Caco-2 (cell line): ENCODE measurements at regions not wholly inside any gene's neighbourhood (a gene's known extent, or its start where the extent isn't known, plus 50 kb on each side); places are given as distances from the start of the nearest gene placed in this dataset.

ENCODE experiments used
- BruUV-seq: library from RNA; stranded (reverse); fragments of 400-500 nt; replicated peaks from 2 replicates; lab custom pipeline; 2021; lab: Mats Ljungman, UMichigan
- CTCF ChIA-PET: fragments of 300-600 bp; sonication (Branson Sonifier 250); formaldehyde crosslinking; loops from one replicate; lab custom pipeline; 2022; ENCODE audit warnings: antibody characterized with exemption; lab: Charles Lee
- POLR2A ChIA-PET: fragments of 300-600 bp; sonication (Branson Sonifier 250); formaldehyde crosslinking; loops from one replicate; lab custom pipeline; 2022; ENCODE audit warnings: antibody characterized with exemption; lab: Charles Lee
- DNase-seq, 2 experiments: peaks; one replicate each; pipeline versions ENCODE4 v3.0.0 to v3.0.0-alpha.2; 2020 to 2022
- H3K27me3 ChIP-seq: replicated peaks from 2 replicates; pipeline ENCODE4 v1.6.0; 2011; ENCODE audit warnings: low read length; ENCODE audit not compliant: control insufficient read depth, insufficient read depth
- H3K36me3 ChIP-seq: 2 replicates; pipeline ENCODE4 v1.5.1; 2011; ENCODE audit warnings: low read length; ENCODE audit not compliant: control insufficient read depth, insufficient read depth
- H3K4me1 ChIP-seq: fragments of 250-450 bp; sonication (Bioruptor Pico); 2 replicates; pipeline ENCODE4 v1.5.1; 2020; ENCODE audit warnings: mild to moderate bottlenecking
- H3K4me3 ChIP-seq: 2 replicates; pipeline ENCODE4 v1.5.1; 2011; ENCODE audit warnings: low read depth, mild to moderate bottlenecking, control low read depth, low read length
- H3K9me3 ChIP-seq: fragments of 250-450 bp; sonication (Bioruptor Pico); 2 replicates; pipeline ENCODE4 v1.5.1; 2020; ENCODE audit warnings: mild to moderate bottlenecking, moderate library complexity
- H3K27ac Mint-ChIP-seq: one replicate; pipeline ENCODE4 v1.8.0; 2022; ENCODE audit warnings: mixed read lengths; ENCODE audit not compliant: unreplicated experiment
- H3K27me3 Mint-ChIP-seq: one replicate; pipeline ENCODE4 v1.8.0; 2022; ENCODE audit warnings: mixed read lengths; ENCODE audit not compliant: insufficient read depth, unreplicated experiment
- H3K36me3 Mint-ChIP-seq: one replicate; pipeline ENCODE4 v1.8.0; 2022; ENCODE audit warnings: mild to moderate bottlenecking, mixed read lengths; ENCODE audit not compliant: insufficient read depth, unreplicated experiment
- H3K4me1 Mint-ChIP-seq: one replicate; pipeline ENCODE4 v1.8.0; 2022; ENCODE audit warnings: low read depth, mixed read lengths; ENCODE audit not compliant: unreplicated experiment
- H3K4me3 Mint-ChIP-seq: one replicate; pipeline ENCODE4 v1.8.0; 2022; ENCODE audit warnings: mild to moderate bottlenecking, moderate library complexity, mixed read lengths; ENCODE audit not compliant: unreplicated experiment
- H3K9me3 Mint-ChIP-seq: one replicate; pipeline ENCODE4 v1.8.0; 2022; ENCODE audit warnings: mixed read lengths; ENCODE audit not compliant: unreplicated experiment
- CTCF ChIP-seq, 2 experiments: fragments of 200-600 bp in 1 of 2; IDR thresholded peaks; 1 replicate in 1 of 2; 2 replicates in 1 of 2; pipeline versions ENCODE4 v1.5.1 to v1.8.0; 2011 to 2022; ENCODE audit warnings: antibody characterized with exemption in 1 of 2, control low read depth in 1 of 2, inconsistent platforms in 1 of 2, low read depth in 1 of 2, low read length in 1 of 2, mild to moderate bottlenecking in 1 of 2, moderate library complexity in 1 of 2; ENCODE audit not compliant: insufficient read depth in 1 of 2, severe bottlenecking in 1 of 2, unreplicated experiment in 1 of 2
- intact Hi-C: fragments of 100-400 bp; cut with micrococcal nuclease; formaldehyde crosslinking; loops from one replicate; pipeline ENCODE4 v1.10.0; 2022; ENCODE audit not compliant: unreplicated experiment

GRCh38 chr1:191671236-191671635 is 487.0 kb upstream of the RGS18 start:
- TF ChIP-seq CTCF (IDR thresholded peaks at IDR 0.05; ENCODE audit: insufficient read depth in 1 of 2, low read depth in 1 of 2, low read length in 1 of 2, severe bottlenecking in 1 of 2, unreplicated experiment in 1 of 2): no peak
- POLR2A ChIA-PET: no interaction called here
- no TSS peak for BruUV-seq
- H3K27ac Mint-ChIP-seq: no peak overlapping the region
- H3K9me3 Mint-ChIP-seq: no peaks in the 10 kb centered on the region
- no peaks in the 10 kb centered on the region for H3K36me3 ChIP-seq
- CTCF ChIA-PET: no interaction called here
- no peaks in the 10 kb centered on the region for H3K36me3 Mint-ChIP-seq
- intact Hi-C loops: no loop called here
- H3K4me3 Mint-ChIP-seq: no peak overlapping the region
- no peaks in the 10 kb centered on the region for H3K9me3 ChIP-seq
- no peaks in the 10 kb centered on the region for H3K27me3 ChIP-seq
- no peak for DNase-seq
- H3K27me3 Mint-ChIP-seq: no peaks in the 10 kb centered on the region
- H3K4me1 ChIP-seq: no peaks in the 10 kb centered on the region
- H3K4me3 ChIP-seq: no peak overlapping the region
- no peaks in the 10 kb centered on the region for H3K4me1 Mint-ChIP-seq

- DNase-seq: no peak
These were observed 483.6 kb upstream of the RGS18 start for GRCh38 chr1:191674626-191675179.

GRCh38 chr1:191675856-191676783 is 482.1 kb upstream of the RGS18 start:
- Histone ChIP-seq H3K27me3 (no peaks in the 10 kb centered on the region), H3K9me3 (no peaks in the 10 kb centered on the region), H3K36me3 (no peaks in the 10 kb centered on the region), H3K4me1 (no peaks in the 10 kb centered on the region), H3K4me3 (no peak overlapping the region)
- H3K27me3 Mint-ChIP-seq: no peaks in the 10 kb centered on the region
- no peak for DNase-seq
- ChIA-PET CTCF (no interaction called here), POLR2A (no interaction called here)
- no peaks in the 10 kb centered on the region for H3K4me1 Mint-ChIP-seq
- H3K27ac Mint-ChIP-seq: no peak overlapping the region
- no peaks in the 10 kb centered on the region for H3K36me3 Mint-ChIP-seq
- intact Hi-C loops: no loop called here
- no TSS peak for BruUV-seq
- H3K4me3 Mint-ChIP-seq: no peak overlapping the region
- H3K9me3 Mint-ChIP-seq: no peaks in the 10 kb centered on the region
- no peak for TF ChIP-seq CTCF (IDR thresholded peaks at IDR 0.05; ENCODE audit: insufficient read depth in 1 of 2, low read depth in 1 of 2, low read length in 1 of 2, severe bottlenecking in 1 of 2, unreplicated experiment in 1 of 2)

More at GRCh38 chr1:191674626-191675179, 483.6 kb upstream of the RGS18 start:
- no peaks in the 10 kb centered on the region for H3K4me1 Mint-ChIP-seq
- POLR2A ChIA-PET: no interaction called here
- Histone ChIP-seq H3K27me3 (no peaks in the 10 kb centered on the region), H3K4me1 (no peaks in the 10 kb centered on the region), H3K36me3 (no peaks in the 10 kb centered on the region), H3K4me3 (no peak overlapping the region), H3K9me3 (no peaks in the 10 kb centered on the region)
- CTCF ChIA-PET: no interaction called here
- no peak overlapping the region for H3K4me3 Mint-ChIP-seq
- no peak for TF ChIP-seq CTCF (IDR thresholded peaks at IDR 0.05; ENCODE audit: insufficient read depth in 1 of 2, low read depth in 1 of 2, low read length in 1 of 2, severe bottlenecking in 1 of 2, unreplicated experiment in 1 of 2)
- no peaks in the 10 kb centered on the region for H3K27me3 Mint-ChIP-seq
- H3K27ac Mint-ChIP-seq: no peak overlapping the region
- no peaks in the 10 kb centered on the region for H3K9me3 Mint-ChIP-seq
- no TSS peak for BruUV-seq
- H3K36me3 Mint-ChIP-seq: no peaks in the 10 kb centered on the region
- intact Hi-C loops: no loop called here
